ENCODE measurements at regions not wholly inside any gene's neighbourhood (a gene's known extent, or its start where the extent isn't known, plus 50 kb on each side); places are given as distances from the start of the nearest gene placed in this dataset.

- TF ChIP-seq GATA3 (IDR thresholded peaks at IDR 0.05; ENCODE audit: low read depth, low read length) (no peak), GATA2 (IDR thresholded peaks at IDR 0.05; ENCODE audit: low read depth, low read length) (no peak)
These were observed 247.7 kb upstream of the PPP2R2D start for GRCh38 chr10:131653140-131653539.

DNA sequence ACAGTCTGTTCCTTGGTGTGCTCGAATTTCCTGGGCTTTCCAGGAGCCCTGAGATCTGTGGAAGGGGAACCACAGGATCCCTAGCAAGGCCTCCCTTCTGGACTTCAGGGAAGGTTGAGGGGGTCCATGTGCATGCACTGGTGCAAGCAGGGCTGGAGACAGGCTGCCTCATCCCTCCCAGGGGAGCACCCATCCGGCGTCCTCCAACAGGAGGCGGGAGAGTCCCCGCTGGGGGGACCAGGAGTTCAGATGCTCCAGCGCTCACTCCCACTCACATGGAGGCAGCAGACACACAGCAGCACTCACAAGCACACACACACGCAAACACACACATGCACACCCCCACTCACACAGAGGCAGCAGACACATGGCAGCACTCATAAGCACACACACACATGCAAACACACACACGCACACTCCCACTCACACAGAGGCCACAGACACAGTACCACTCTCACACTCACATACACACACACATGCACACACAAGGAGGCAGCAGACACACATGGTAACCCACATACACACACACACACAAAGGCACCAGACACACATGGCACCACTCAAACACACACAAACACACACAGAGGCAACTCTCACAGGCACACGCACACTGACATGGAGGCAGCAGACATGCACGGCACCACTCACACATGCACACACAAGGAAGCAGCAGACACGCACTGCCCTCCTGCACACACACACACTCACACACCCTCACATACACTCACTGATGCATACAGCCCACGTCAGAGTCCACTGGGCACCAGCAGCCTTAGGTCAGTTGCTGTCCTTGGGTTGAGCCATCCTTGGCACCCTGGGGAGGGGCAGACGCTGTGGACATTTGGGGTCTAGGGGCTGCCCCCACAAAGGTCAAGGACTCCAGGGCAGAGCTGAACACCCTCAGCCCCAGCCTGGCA, 247.0 kb upstream of the PPP2R2D start:
- TF ChIP-seq GATA2 (IDR thresholded peaks at IDR 0.05; ENCODE audit: low read depth, low read length): no peak
- no peak for TF ChIP-seq GATA3 (IDR thresholded peaks at IDR 0.05; ENCODE audit: low read depth, low read length)

DNA sequence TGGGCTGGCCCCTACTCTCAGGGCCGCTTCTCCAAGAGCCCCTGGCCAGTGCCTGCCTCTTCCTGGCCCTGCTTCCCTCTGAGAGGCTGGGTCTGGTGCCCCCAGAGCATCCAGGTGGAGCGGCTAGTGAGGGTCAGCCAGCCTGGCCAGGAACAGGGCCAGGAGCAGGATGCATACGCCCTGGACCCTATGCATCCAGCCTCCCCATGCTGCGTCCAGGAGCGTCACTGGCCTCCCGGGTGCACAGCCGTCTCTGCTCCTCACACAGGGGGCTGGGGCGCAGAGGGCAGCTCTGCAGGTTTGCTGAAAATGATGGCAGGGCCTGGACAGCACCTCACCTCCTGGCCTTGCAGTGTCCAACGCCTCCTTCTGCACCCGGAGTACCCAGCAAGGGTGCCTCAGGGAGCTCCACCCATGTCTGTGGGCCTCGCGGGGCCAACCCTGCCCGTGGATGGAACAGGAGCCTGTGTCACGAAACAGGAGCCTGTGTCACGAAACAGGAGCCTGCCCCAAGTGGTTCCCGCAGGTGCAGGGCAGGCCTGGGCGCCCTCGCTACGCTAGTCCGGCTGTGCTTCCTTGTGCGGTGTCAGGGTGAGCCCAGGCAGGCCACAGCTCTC, 246.2 kb upstream of the PPP2R2D start:
- TF ChIP-seq GATA3 (IDR thresholded peaks at IDR 0.05; ENCODE audit: low read depth, low read length): no peak
- TF ChIP-seq GATA2 (IDR thresholded peaks at IDR 0.05; ENCODE audit: low read depth, low read length): no peak

DNA sequence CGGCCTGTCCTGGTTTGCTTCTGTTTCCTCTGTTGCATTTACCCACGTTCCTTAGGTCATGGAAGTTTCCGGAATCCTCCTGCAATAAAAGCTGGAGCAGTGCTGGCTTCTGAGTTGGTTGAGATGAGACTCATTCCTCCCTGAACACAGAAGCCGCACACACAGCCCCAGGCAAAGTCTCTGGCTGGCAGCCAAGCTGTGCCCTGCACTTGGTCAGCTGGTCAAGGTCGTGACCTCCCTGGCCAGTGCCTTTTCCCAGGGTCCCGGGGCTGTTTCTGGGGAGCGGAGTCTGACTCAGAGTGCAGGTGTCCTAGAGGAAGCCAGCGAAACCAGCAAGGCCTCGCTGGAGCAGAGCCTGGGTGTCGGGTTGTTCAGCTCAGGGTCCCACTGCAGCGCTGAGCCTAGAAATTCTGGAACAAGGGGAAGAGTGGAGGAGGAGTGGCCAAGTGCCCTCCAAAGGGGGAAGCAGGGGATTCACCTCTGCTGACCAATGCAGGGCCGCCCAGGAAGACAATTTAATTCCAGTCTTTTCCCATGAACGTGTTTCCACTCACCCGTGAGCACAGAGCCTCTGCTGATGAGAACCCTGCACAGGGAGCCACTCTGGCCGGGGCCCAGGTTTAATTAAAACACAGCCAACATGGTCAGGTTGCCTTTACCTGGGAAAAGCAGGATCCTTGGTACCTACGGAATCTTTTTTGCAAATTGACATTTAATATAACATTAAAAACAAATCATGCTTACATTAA, 245.5 kb upstream of the PPP2R2D start:
- TF ChIP-seq GATA3 (IDR thresholded peaks at IDR 0.05; ENCODE audit: low read depth, low read length): no peak
- no peak for TF ChIP-seq GATA2 (IDR thresholded peaks at IDR 0.05; ENCODE audit: low read depth, low read length)

DNA sequence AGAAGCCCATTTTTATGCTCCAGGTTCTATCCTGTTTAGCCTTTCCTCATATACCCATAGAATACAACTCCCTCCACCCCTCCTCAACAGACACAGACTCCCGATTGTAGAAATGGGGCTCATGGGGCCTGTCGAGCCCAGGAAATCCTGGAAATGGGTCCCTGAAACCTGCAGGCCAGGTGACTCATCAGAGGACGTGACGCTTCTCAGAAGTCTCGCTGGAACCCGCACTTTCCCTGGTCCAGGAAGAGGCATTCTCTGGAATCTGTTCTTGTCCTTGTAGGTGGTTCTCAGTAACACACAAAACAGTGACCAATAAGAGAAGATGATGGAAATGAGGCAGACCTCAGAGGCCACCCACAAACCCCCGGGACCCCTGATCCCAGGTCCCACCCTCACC, 244.8 kb upstream of the PPP2R2D start:
- no peak for TF ChIP-seq GATA3 (IDR thresholded peaks at IDR 0.05; ENCODE audit: low read depth, low read length)

DNA sequence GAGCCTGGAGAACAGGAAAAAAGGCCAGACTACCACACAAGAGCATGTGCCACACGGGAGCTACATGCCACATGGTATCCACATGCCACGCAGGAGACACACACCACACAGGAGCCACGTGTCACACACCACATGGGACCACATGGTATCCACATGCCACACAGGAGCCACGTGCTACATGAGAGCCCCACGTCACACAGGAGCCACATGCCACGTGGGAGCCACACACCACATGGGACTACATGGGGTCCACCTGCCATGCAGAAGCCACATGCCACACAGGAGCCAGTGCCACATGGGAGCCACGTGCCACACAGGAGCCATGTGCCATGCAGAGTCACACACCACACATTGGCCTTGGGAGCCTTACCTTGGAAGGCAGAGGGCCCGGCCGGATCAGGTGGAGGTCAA, 244.4 kb upstream of the PPP2R2D start:
- TF ChIP-seq GATA3 (IDR thresholded peaks at IDR 0.05; ENCODE audit: low read depth, low read length) (no peak), GATA2 (IDR thresholded peaks at IDR 0.05; ENCODE audit: low read depth, low read length) (no peak)

- TF ChIP-seq GATA2 (IDR thresholded peaks at IDR 0.05; ENCODE audit: low read depth, low read length): no peak
- no peak for TF ChIP-seq GATA3 (IDR thresholded peaks at IDR 0.05; ENCODE audit: low read depth, low read length)
These were observed 243.4 kb upstream of the PPP2R2D start for GRCh38 chr10:131657318-131657984.

DNA sequence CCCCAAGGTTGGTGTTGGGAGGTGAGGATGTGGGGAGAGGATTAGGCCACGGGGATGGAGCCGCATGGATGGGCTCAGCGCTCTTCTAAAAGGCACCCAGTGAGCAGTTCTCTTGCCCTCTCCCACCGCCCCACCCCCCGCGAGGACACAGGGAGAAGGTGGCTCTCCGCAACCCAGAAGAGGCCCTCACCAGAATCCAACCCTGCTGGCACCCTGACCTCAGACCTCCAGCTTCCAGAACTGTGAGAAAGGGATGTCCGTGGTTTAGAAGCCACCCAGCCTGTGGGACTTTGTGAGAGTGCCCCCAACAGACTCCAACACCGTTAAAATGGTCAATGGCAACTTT, 242.8 kb upstream of the PPP2R2D start:
- no peak for TF ChIP-seq GATA3 (IDR thresholded peaks at IDR 0.05; ENCODE audit: low read depth, low read length)
- TF ChIP-seq GATA2 (IDR thresholded peaks at IDR 0.05; ENCODE audit: low read depth, low read length): no peak

GRCh38 chr10:131658476-131659110, 242.2 kb upstream of the PPP2R2D start:
- TF ChIP-seq GATA3 (IDR thresholded peaks at IDR 0.05; ENCODE audit: low read depth, low read length) (no peak), GATA2 (IDR thresholded peaks at IDR 0.05; ENCODE audit: low read depth, low read length) (no peak)

- TF ChIP-seq GATA3 (IDR thresholded peaks at IDR 0.05; ENCODE audit: low read depth, low read length) (no peak), GATA2 (IDR thresholded peaks at IDR 0.05; ENCODE audit: low read depth, low read length) (no peak)
These were observed 240.4 kb upstream of the PPP2R2D start for GRCh38 chr10:131660427-131660826.

GRCh38 chr10:131662851-131663250, 238.0 kb upstream of the PPP2R2D start:
- TF ChIP-seq GATA3 (IDR thresholded peaks at IDR 0.05; ENCODE audit: low read depth, low read length): no peak
- TF ChIP-seq GATA2 (IDR thresholded peaks at IDR 0.05; ENCODE audit: low read depth, low read length): no peak

DNA sequence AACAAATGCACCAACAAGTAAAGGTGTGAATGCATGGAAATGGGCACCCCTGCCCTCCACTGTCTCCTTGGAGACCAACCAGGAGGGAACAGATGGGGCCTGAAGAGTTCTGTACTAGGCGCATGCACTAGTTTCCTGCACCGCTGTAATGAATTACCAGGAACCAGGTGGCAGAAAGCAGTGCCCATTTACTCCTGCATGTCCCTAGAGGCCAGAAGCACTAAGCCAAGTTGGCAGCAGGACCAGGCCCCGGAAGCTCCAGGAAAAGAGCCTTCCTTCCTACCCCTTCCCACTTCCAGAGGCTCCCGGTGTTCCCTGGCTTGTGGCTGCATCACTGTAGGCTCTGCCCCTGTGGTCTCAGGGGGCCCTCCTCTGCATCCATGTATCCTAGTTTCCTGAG, 237.5 kb upstream of the PPP2R2D start:
- TF ChIP-seq GATA3 (IDR thresholded peaks at IDR 0.05; ENCODE audit: low read depth, low read length): no peak
- TF ChIP-seq GATA2 (IDR thresholded peaks at IDR 0.05; ENCODE audit: low read depth, low read length): no peak

DNA sequence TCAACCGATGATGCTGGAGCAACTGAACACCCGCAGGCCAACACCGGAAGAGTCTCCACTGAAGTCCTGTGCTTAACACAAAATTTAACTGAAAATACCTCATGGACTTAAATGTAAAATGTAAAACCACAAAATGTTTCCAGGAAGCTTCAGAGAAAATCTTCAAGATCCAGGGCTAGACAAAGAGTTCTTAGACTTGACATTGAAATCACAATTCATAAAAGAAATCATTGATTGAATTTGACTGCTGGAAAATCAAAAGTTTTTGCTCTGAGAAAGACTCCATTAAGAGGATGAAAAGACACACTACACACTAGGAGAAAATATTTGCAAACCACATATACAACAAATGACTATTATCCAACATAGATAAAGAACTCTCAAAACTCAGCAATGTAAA, 234.7 kb upstream of the PPP2R2D start:
- TF ChIP-seq GATA3 (IDR thresholded peaks at IDR 0.05; ENCODE audit: low read depth, low read length): no peak
- no peak for TF ChIP-seq GATA2 (IDR thresholded peaks at IDR 0.05; ENCODE audit: low read depth, low read length)

- TF ChIP-seq GATA3 (IDR thresholded peaks at IDR 0.05; ENCODE audit: low read depth, low read length): no peak
- TF ChIP-seq GATA2 (IDR thresholded peaks at IDR 0.05; ENCODE audit: low read depth, low read length): no peak
These were observed 233.8 kb upstream of the PPP2R2D start for GRCh38 chr10:131667047-131667446.

Data from SH-SY5Y (cell line).